ENCODE measurements at regions not wholly inside any gene's neighbourhood (a gene's known extent, or its start where the extent isn't known, plus 50 kb on each side); places are given as distances from the start of the nearest gene placed in this dataset.

DNA sequence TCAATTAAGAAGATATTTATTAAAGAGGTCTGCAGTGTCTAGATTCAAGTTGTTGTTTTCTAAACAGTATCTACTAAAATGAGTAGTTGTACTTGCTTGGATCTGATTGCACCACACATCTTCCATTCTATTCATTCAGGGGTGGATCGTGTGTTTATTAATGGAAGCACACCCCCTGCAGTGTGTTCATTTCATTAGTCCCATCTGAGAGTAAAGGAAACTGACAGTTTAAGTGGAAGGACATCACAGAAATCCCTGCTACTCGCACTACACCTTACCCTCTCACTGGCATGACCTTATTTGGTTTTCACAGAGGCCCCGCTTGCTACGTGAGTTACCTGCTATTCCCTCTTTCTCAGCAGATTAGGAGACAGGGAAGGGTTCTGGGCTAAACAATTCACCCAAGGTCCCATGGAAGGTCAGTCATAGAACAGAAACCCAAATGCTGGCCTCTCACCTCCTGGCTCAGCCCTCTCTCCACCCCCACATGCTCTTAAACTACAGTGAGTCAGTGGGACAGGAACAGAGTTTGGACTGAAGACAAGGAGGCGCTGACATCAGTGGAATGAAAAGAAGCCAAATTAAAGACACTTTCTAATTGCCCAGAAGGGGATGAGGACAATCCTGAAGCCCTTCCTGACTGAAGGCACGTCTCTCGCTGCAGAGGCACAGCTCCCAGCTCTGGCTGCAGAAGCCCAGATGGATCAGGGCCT, 369.2 kb upstream of the NRP1 start:
- H3K36me3 Mint-ChIP-seq, result no peaks in the 10 kb centered on the region

GRCh38 chr10:33698033-33698432, 363.6 kb upstream of the NRP1 start:
- Histone ChIP-seq H3K9ac (ENCODE audit: insufficient read depth, low read length, poor library complexity, severe bottlenecking) (no peak overlapping the region), H3K27ac (ENCODE audit: low read depth in 1 of 2, low read length in 2 of 2) (no peak overlapping the region), H3K79me2 (ENCODE audit: insufficient read depth, low read length) (no peaks in the 10 kb centered on the region), H3K4me2 (replicated peaks; ENCODE audit: extremely low read depth, low read length, poor library complexity, severe bottlenecking) (no peak overlapping the region), H2AFZ (ENCODE audit: insufficient read depth, low read depth, low read length, poor library complexity, severe bottlenecking) (no peak overlapping the region), H3K36me3 (replicated peaks in 1 of 2; ENCODE audit: control insufficient read depth in 1 of 2, insufficient read depth in 2 of 2, low read length in 2 of 2) (no peaks in the 10 kb centered on the region), H4K20me1 (ENCODE audit: insufficient read depth, low read length) (no peaks in the 10 kb centered on the region), H3K4me1 (ENCODE audit: control insufficient read depth in 1 of 2, insufficient read depth in 2 of 2, low read length in 2 of 2) (no peaks in the 10 kb centered on the region), H3K4me3 (replicated peaks in 1 of 3; ENCODE audit: low read depth in 2 of 3, low read length in 3 of 3) (no peak overlapping the region), H3K9me3 (replicated peaks in 1 of 2; ENCODE audit: control insufficient read depth in 1 of 2, insufficient read depth in 1 of 2, low read length in 2 of 2) (peaks cover 0 to 5% of the 10 kb centered on the region in 2 donors), H3K27me3 (ENCODE audit: control insufficient read depth in 2 of 2, insufficient read depth in 2 of 2, low read length in 2 of 2) (no peaks in the 10 kb centered on the region)
- TF ChIP-seq, protein P1, sequence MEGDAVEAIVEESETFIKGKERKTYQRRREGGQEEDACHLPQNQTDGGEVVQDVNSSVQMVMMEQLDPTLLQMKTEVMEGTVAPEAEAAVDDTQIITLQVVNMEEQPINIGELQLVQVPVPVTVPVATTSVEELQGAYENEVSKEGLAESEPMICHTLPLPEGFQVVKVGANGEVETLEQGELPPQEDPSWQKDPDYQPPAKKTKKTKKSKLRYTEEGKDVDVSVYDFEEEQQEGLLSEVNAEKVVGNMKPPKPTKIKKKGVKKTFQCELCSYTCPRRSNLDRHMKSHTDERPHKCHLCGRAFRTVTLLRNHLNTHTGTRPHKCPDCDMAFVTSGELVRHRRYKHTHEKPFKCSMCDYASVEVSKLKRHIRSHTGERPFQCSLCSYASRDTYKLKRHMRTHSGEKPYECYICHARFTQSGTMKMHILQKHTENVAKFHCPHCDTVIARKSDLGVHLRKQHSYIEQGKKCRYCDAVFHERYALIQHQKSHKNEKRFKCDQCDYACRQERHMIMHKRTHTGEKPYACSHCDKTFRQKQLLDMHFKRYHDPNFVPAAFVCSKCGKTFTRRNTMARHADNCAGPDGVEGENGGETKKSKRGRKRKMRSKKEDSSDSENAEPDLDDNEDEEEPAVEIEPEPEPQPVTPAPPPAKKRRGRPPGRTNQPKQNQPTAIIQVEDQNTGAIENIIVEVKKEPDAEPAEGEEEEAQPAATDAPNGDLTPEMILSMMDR (IDR thresholded peaks at IDR 0.05), result no peak
- Mint-ChIP-seq H3K4me1 (peaks cover 4% of the 10 kb centered on the region), H3K9me3 (peaks cover 4 to 20% (median 11%) of the 10 kb centered on the region in 7 donors), H3K36me3 (no peaks in the 10 kb centered on the region), H3K4me3 (no peak overlapping the region), H3K27me3 (ENCODE audit: low read depth in 3 of 3) (peaks cover 0 to 7% (median 6%) of the 10 kb centered on the region in 3 donors), H3K27ac (no peak overlapping the region)
- intact Hi-C loops (cut with micrococcal nuclease), result no loop called here
- DNase-seq, result no peak

More for the DNA sequence above, 369.2 kb upstream of the NRP1 start:
- H4K20me1 ChIP-seq (ENCODE audit: insufficient read depth, low read length), result no peaks in the 10 kb centered on the region
- Mint-ChIP-seq H3K27ac (no peak overlapping the region), H3K27me3 (ENCODE audit: low read depth in 3 of 3) (peaks cover 0 to 7% (median 3%) of the 10 kb centered on the region in 3 donors), H3K4me3 (no peak overlapping the region), H3K4me1 (peaks cover 4% of the 10 kb centered on the region), H3K9me3 (peaks cover 0 to 3% (median 0%) of the 10 kb centered on the region in 7 donors)
- H3K9me3 ChIP-seq (replicated peaks in 1 of 2; ENCODE audit: control insufficient read depth in 1 of 2, insufficient read depth in 1 of 2, low read length in 2 of 2), result no peaks in the 10 kb centered on the region
- H3K27me3 ChIP-seq (ENCODE audit: control insufficient read depth in 2 of 2, insufficient read depth in 2 of 2, low read length in 2 of 2), result no peaks in the 10 kb centered on the region
- H3K79me2 ChIP-seq (ENCODE audit: insufficient read depth, low read length), result no peaks in the 10 kb centered on the region
- H2AFZ ChIP-seq (ENCODE audit: insufficient read depth, low read depth, low read length, poor library complexity, severe bottlenecking), result no peak overlapping the region
- no peaks in the 10 kb centered on the region for H3K36me3 ChIP-seq (replicated peaks in 1 of 2; ENCODE audit: control insufficient read depth in 1 of 2, insufficient read depth in 2 of 2, low read length in 2 of 2)
- WGBS (ENCODE audit: insufficient coverage), result 100% methylated on average over 3 of the region's 7 CpGs
- H3K9ac ChIP-seq (ENCODE audit: insufficient read depth, low read length, poor library complexity, severe bottlenecking), result no peak overlapping the region
- TF ChIP-seq, protein P1 (IDR thresholded peaks at IDR 0.05), result no peak
- no peak for DNase-seq
- no peak overlapping the region for H3K4me2 ChIP-seq (replicated peaks; ENCODE audit: extremely low read depth, low read length, poor library complexity, severe bottlenecking)
- H3K4me1 ChIP-seq (ENCODE audit: control insufficient read depth in 1 of 2, insufficient read depth in 2 of 2, low read length in 2 of 2), result no peaks in the 10 kb centered on the region
- H3K27ac ChIP-seq (ENCODE audit: low read depth in 1 of 2, low read length in 2 of 2), result no peak overlapping the region
- intact Hi-C loops (cut with micrococcal nuclease), result no loop called here
- no peak overlapping the region for H3K4me3 ChIP-seq (replicated peaks in 1 of 3; ENCODE audit: low read depth in 2 of 3, low read length in 3 of 3)

Data from CD14-positive monocyte (primary cell).